ENCODE measurements at regions not wholly inside any gene's neighbourhood (a gene's known extent, or its start where the extent isn't known, plus 50 kb on each side); places are given as distances from the start of the nearest gene placed in this dataset.

GRCh38 chr4:171334549-171334948 is 478.7 kb upstream of the GALNTL6 start:
- no peak for TF ChIP-seq EZH2 (IDR thresholded peaks at IDR 0.05; ENCODE audit: insufficient read depth, poor library complexity, severe bottlenecking)
- no peak for TF ChIP-seq EZH2phosphoT487 (IDR thresholded peaks at IDR 0.05; ENCODE audit: insufficient read depth, low read depth)

Measured in GM23248 (cell line).